A549 (cell line): ENCODE measurements at regions not wholly inside any gene's neighbourhood (a gene's known extent, or its start where the extent isn't known, plus 50 kb on each side); places are given as distances from the start of the nearest gene placed in this dataset.
"Not testable (repeated sequence)": the region's sequence is repeated elsewhere in the genome, so short reads cannot be mapped to it uniquely, and the experiment has no call there.

Source experiments
- ATAC-seq, 2 experiments: fragments of 200-7000 bp in 1 of 2; fragments of >200 bp in 1 of 2; cut with Nextera tagmentation in 1 of 2; cut with Tn5 transposase in 1 of 2; 3 replicates each; pipeline versions ENCODE4 v1.8.0 to v1.9.1; 2018 to 2020; ENCODE audit warnings: mild to moderate bottlenecking in 1 of 2, moderate library complexity in 1 of 2
- CTCF ChIA-PET: fragments of 300-600 bp; sonication (Branson Sonifier 250); formaldehyde crosslinking; extraction: SDS; loops from one replicate; lab custom pipeline; 2021; ENCODE audit warnings: antibody characterized with exemption, inconsistent platforms; lab: Yijun Ruan, JAX
- POLR2A ChIA-PET: fragments of 350-600 bp; formaldehyde crosslinking; extraction: SDS; loops from one replicate; lab custom pipeline; 2021; ENCODE audit warnings: antibody characterized with exemption, inconsistent platforms; lab: Yijun Ruan, JAX
- DNase-seq, 2 experiments: peaks; one replicate each; pipeline versions ENCODE4 v3.0.0 to v3.0.0-alpha.2; 2011 to 2016; ENCODE audit warnings: low read depth in 1 of 2, low spot score in 1 of 2
- FAIRE-seq: peaks from 2 replicates; lab custom pipeline; 2011; peaks lifted over from hg19 to GRCh38; lab: Jason Lieb, UNC
- H3K27ac ChIP-seq, 2 experiments: fragments of >200 bp; sonication (Bioruptor Twin); formaldehyde crosslinking; 3 replicates each; pipeline ENCODE4 v1.5.1; 2016 to 2017
- H3K4me1 ChIP-seq: fragments of >200 bp; sonication (Bioruptor Twin); formaldehyde crosslinking; 3 replicates; pipeline ENCODE4 v1.6.1; 2016
- H3K4me2 ChIP-seq: fragments of >200 bp; sonication (Bioruptor Twin); formaldehyde crosslinking; 3 replicates; pipeline ENCODE4 v1.6.1; 2016
- H3K4me3 ChIP-seq: fragments of >200 bp; sonication (Bioruptor Twin); formaldehyde crosslinking; 3 replicates; pipeline ENCODE4 v1.5.1; 2016
- H3K9me3 ChIP-seq: fragments of >200 bp; sonication (Bioruptor Twin); formaldehyde crosslinking; 3 replicates; pipeline ENCODE4 v1.6.1; 2016
- ATOH8 ChIP-seq: fragments of 250-450 bp; sonication (Bioruptor Pico); IDR thresholded peaks from 2 replicates; pipeline ENCODE4 v1.5.0; 2020; ENCODE audit warnings: low read depth, mild to moderate bottlenecking, moderate library complexity
- BCL3 ChIP-seq: fragments of >200 bp; sonication (Bioruptor Twin); formaldehyde crosslinking; IDR thresholded peaks from 3 replicates; pipeline ENCODE4 v1.6.1; 2016
- CEBPB ChIP-seq, 2 experiments: fragments of >200 bp in 1 of 2; sonication (Bioruptor Twin) in 1 of 2; formaldehyde crosslinking in 1 of 2; IDR thresholded peaks; 2 replicates each; pipeline ENCODE4 v1.6.1; 2012 to 2016
- FOXS1 ChIP-seq: fragments of 250-450 bp; sonication (Bioruptor Pico); IDR thresholded peaks from 2 replicates; pipeline ENCODE4 v1.5.0; 2020; ENCODE audit warnings: mild to moderate bottlenecking, moderate library complexity
- HDAC2 ChIP-seq: fragments of 200-600 bp; sonication (generic); IDR thresholded peaks from 2 replicates; pipeline ENCODE4 v1.6.1; 2016
- HEYL ChIP-seq: fragments of 250-450 bp; sonication (Bioruptor Pico); IDR thresholded peaks from 2 replicates; pipeline ENCODE4 v1.8.0; 2021; ENCODE audit warnings: mild to moderate bottlenecking, moderate library complexity
- HOXA7 ChIP-seq: fragments of 250-450 bp; sonication (Bioruptor Pico); IDR thresholded peaks from 2 replicates; pipeline ENCODE4 v1.5.0; 2020; ENCODE audit warnings: mild to moderate bottlenecking, moderate library complexity
- HOXB13 ChIP-seq: fragments of 250-450 bp; sonication (Bioruptor Pico); IDR thresholded peaks from 2 replicates; pipeline ENCODE4 v1.5.0; 2020; ENCODE audit warnings: low read depth, mild to moderate bottlenecking, moderate library complexity
- HOXB5 ChIP-seq: fragments of 250-450 bp; sonication (Bioruptor Pico); IDR thresholded peaks from 2 replicates; pipeline ENCODE4 v1.5.0; 2020; ENCODE audit warnings: mild to moderate bottlenecking, moderate library complexity
- KDM1A ChIP-seq: fragments of 200-600 bp; sonication (generic); IDR thresholded peaks from 2 replicates; pipeline ENCODE4 v1.6.1; 2016; ENCODE audit warnings: low read depth, mild to moderate bottlenecking
- KDM5A ChIP-seq: fragments of 200-600 bp; sonication (generic); IDR thresholded peaks from 2 replicates; pipeline ENCODE4 v1.6.1; 2016; ENCODE audit warnings: antibody characterized with exemption, mild to moderate bottlenecking
- MYC ChIP-seq: IDR thresholded peaks from 2 replicates; pipeline ENCODE4 v1.6.1; 2012; ENCODE audit warnings: mild to moderate bottlenecking, inconsistent platforms, low read length, improper control_type of control experiment, borderline replicate concordance
- NPAS2 ChIP-seq: fragments of 250-450 bp; sonication (Bioruptor Pico); IDR thresholded peaks from 2 replicates; pipeline ENCODE4 v1.8.0; 2022; ENCODE audit warnings: mild to moderate bottlenecking, moderate library complexity, borderline replicate concordance
- NR3C1 ChIP-seq: fragments of >200 bp; sonication (Bioruptor Twin); formaldehyde crosslinking; IDR thresholded peaks from 3 replicates; pipeline ENCODE4 v1.6.1; 2017
- RARB ChIP-seq: fragments of 250-450 bp; sonication (Bioruptor Pico); IDR thresholded peaks from 2 replicates; pipeline ENCODE4 v1.8.0; 2021; ENCODE audit warnings: mild to moderate bottlenecking, moderate library complexity
- RFX5 ChIP-seq: fragments of 450-650 bp; IDR thresholded peaks from 2 replicates; pipeline ENCODE4 v1.7.1; 2014; ENCODE audit warnings: antibody characterized with exemption, mild to moderate bottlenecking, moderate library complexity
- SMC3 ChIP-seq: fragments of >200 bp; sonication (Bioruptor Twin); formaldehyde crosslinking; IDR thresholded peaks from 3 replicates; pipeline ENCODE4 v1.6.1; 2018; ENCODE audit warnings: inconsistent platforms
- TFCP2L1 ChIP-seq: fragments of 250-450 bp; sonication (Bioruptor Pico); IDR thresholded peaks from 2 replicates; pipeline ENCODE4 v1.5.0; 2021; ENCODE audit warnings: mild to moderate bottlenecking
- WGBS: methylation state at CpG from one replicate; pipeline ENCODE4 v1.1.6; 2017; ENCODE audit errors: missing lambda C conversion rate; 5-methylcytosine and 5-hydroxymethylcytosine counted together

GRCh38 chr4:42768125-42768748, 111.3 kb upstream of the ATP8A1 start:
- TF ChIP-seq HOXA7 (CRISPR knock-in tag) (no peak), HDAC2 (no peak), TFCP2L1 (CRISPR knock-in tag) (no peak), KDM5A (no peak), NPAS2 (CRISPR knock-in tag) (no peak), SMC3 (no peak), MYC (no peak), FOXS1 (CRISPR knock-in tag) (no peak), ATOH8 (CRISPR knock-in tag) (no peak), RARB (no peak)
- ChIA-PET CTCF (no interaction called here), POLR2A (no interaction called here)
- 0% methylated on average over 4 of the region's 4 CpGs for WGBS
- no peaks in the 10 kb centered on the region for H3K4me1 ChIP-seq
- H3K4me3 ChIP-seq = no peak overlapping the region
- no peak overlapping the region for H3K27ac ChIP-seq
- H3K4me2 ChIP-seq = no peak overlapping the region
- FAIRE-seq (no peak), DNase-seq (no peak), ATAC-seq (no peak)
- H3K9me3 ChIP-seq = no peaks in the 10 kb centered on the region

GRCh38 chr4:42767669-42768068, 110.8 kb upstream of the ATP8A1 start:
- 28% methylated on average over 9 of the region's 9 CpGs for WGBS
- no peak for TF ChIP-seq BCL3
- Histone ChIP-seq H3K4me2 (no peak overlapping the region), H3K4me3 (no peak overlapping the region), H3K9me3 (no peaks in the 10 kb centered on the region), H3K4me1 (no peaks in the 10 kb centered on the region), H3K27ac (no peak overlapping the region)
- POLR2A ChIA-PET = no interaction called here
- ATAC-seq = no peak
- CTCF ChIA-PET = no interaction called here
- no peak for DNase-seq
- FAIRE-seq = no peak

- FAIRE-seq (no peak), ATAC-seq (no peak)
These were observed 104.9 kb upstream of the ATP8A1 start for GRCh38 chr4:42761804-42762203.

GRCh38 chr4:42754965-42755364, 98.1 kb upstream of the ATP8A1 start:
- ATAC-seq, H3K9me3 ChIP-seq, DNase-seq, POLR2A ChIA-PET, H3K4me2 ChIP-seq, FAIRE-seq, H3K27ac ChIP-seq, CTCF ChIA-PET, H3K4me1 ChIP-seq, H3K4me3 ChIP-seq: not testable (repeated sequence)
- WGBS = 2% methylated on average over 2 of the region's 2 CpGs

More at GRCh38 chr4:42761804-42762203, 104.9 kb upstream of the ATP8A1 start:
- Histone ChIP-seq H3K27ac (no peak overlapping the region), H3K4me1 (no peaks in the 10 kb centered on the region), H3K4me3 (no peak overlapping the region), H3K4me2 (no peak overlapping the region), H3K9me3 (no peaks in the 10 kb centered on the region)
- WGBS = 0% methylated on average over 2 of the region's 2 CpGs
- ChIA-PET CTCF (no interaction called here), POLR2A (no interaction called here)
- no peak for DNase-seq
- TF ChIP-seq HDAC2 (no peak), ATOH8 (CRISPR knock-in tag) (no peak), RFX5 (no peak), HOXB5 (CRISPR knock-in tag) (no peak), NR3C1 (no peak), HOXB13 (no peak), HEYL (CRISPR knock-in tag) (no peak), CEBPB (IDR thresholded peaks at IDR 0.05) (no peak), KDM1A (no peak)
